Suprapubic skin (tissue), 3 donors: ENCODE measurements at regions not wholly inside any gene's neighbourhood (a gene's known extent, or its start where the extent isn't known, plus 50 kb on each side); places are given as distances from the start of the nearest gene placed in this dataset.

Experiments
- POLR2AphosphoS5 ChIP-seq, 3 donors: sonication (generic); formaldehyde crosslinking; IDR thresholded peaks; one replicate each; pipeline ENCODE4 v1.6.1; 2017; ENCODE audit warnings: antibody characterized with exemption in 3 of 3
- TF ChIP-seq, protein P1 (sequence below), 2 donors: fragments of 200-600 bp in 1 of 2; fragments of 450-650 bp in 1 of 2; sonication (generic) in 1 of 2; IDR thresholded peaks; one replicate each; pipeline ENCODE4 v1.5.1; 2016 to 2019; ENCODE audit warnings: antibody characterized with exemption in 2 of 2, mild to moderate bottlenecking in 1 of 2, moderate library complexity in 1 of 2

DNA sequence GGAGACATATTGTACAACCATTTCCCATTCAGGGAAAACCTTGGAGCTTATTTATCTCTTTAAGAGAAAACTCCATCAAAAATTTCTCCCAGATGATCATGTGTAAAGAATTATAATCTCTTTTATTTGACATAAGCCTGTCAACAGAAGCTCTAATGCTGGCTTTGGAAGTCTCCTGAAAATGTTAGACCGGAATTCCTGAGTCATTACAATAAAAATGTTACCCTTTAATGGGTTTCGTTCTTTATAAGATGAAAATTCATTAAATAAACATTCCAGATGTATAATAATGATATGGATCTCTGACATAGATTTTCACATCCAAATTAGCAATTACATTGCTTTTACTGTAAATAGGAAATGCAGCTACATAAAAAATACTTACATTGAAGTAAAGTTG, 1036.4 kb downstream of the EFNA5 start:
- no peak for TF ChIP-seq POLR2AphosphoS5 (IDR thresholded peaks at IDR 0.05)
- TF ChIP-seq, protein P1, sequence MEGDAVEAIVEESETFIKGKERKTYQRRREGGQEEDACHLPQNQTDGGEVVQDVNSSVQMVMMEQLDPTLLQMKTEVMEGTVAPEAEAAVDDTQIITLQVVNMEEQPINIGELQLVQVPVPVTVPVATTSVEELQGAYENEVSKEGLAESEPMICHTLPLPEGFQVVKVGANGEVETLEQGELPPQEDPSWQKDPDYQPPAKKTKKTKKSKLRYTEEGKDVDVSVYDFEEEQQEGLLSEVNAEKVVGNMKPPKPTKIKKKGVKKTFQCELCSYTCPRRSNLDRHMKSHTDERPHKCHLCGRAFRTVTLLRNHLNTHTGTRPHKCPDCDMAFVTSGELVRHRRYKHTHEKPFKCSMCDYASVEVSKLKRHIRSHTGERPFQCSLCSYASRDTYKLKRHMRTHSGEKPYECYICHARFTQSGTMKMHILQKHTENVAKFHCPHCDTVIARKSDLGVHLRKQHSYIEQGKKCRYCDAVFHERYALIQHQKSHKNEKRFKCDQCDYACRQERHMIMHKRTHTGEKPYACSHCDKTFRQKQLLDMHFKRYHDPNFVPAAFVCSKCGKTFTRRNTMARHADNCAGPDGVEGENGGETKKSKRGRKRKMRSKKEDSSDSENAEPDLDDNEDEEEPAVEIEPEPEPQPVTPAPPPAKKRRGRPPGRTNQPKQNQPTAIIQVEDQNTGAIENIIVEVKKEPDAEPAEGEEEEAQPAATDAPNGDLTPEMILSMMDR (IDR thresholded peaks at IDR 0.05), result no peak
